HG02798 (cell line): ENCODE measurements at regions not wholly inside any gene's neighbourhood (a gene's known extent, or its start where the extent isn't known, plus 50 kb on each side); places are given as distances from the start of the nearest gene placed in this dataset.
"Not testable (repeated sequence)": the region's sequence is repeated elsewhere in the genome, so short reads cannot be mapped to it uniquely, and the experiment has no call there.

Source experiments
- ATAC-seq: cut with Tn5 transposase; IDR thresholded peaks from one replicate; pipeline ENCODE4 v1.9.1; 2021; ENCODE audit warnings: mild to moderate bottlenecking; ENCODE audit not compliant: unreplicated experiment, poor library complexity

DNA sequence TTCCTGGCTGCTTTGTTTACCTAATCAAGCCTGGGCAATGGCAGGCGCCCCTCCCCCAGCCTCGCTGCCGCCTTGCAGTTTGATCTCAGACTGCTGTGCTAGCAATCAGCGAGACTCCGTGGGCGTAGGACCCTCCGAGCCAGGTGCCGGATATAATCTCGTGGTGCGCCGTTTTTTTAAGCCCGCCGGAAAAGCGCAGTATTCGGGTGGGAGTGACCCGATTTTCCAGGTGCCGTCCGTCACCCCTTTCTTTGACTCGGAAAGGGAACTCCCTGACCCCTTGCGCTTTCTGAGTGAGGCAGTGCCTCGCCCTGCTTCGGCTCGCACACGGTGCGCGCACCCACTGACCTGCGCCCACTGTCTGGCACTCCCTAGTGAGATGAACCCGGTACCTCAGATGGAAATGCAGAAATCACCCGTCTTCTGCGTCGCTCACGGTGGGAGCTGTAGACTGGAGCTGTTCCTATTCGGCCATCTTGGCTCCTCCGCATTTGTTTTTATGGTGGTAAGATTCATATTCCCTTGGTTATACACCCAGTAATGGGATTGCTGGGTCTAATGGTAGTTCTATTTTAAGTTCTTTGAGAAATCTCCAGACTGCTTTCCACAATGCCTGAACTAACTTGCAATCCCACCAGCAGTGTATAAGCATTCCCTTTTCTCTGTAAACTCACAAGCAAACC is 652.1 kb upstream of the LRFN5 start:
- ATAC-seq = not testable (repeated sequence)

DNA sequence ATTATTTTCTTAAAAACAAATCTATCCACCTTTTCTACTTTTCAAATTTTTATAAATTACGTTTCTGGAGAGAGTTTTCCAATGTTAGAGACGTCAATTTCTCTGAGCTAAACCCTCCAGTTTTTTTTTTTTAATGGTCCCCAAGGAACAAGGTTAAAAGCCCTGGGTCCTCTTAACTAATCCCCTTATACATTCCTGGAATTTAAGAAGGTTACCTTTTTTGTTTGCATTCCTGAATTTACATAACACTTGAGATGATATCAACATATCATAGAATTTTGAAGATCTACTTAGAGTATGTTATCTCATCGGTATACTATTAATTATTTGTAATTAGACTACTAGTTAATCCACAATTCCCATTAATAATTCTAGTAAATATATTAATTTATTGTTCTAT is 662.2 kb upstream of the LRFN5 start:
- no peak for ATAC-seq

DNA sequence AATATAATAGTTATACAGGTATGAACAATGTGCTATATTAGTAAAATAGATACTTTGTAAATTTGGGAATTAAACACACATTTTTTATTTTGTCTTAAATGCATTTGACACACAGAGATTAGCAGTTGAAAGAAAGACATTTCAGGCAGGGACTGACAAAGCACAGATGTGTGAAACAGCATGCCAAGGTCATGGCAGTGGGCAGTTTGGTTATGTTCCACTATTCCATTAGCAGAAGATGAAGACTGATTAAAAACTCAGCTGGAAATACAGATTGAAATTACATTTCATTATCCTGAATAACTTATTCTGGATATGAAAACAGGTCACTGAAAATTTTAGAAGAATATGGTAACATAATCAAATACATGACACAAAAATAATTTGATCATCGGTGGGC is 669.8 kb upstream of the LRFN5 start:
- ATAC-seq = no peak

DNA sequence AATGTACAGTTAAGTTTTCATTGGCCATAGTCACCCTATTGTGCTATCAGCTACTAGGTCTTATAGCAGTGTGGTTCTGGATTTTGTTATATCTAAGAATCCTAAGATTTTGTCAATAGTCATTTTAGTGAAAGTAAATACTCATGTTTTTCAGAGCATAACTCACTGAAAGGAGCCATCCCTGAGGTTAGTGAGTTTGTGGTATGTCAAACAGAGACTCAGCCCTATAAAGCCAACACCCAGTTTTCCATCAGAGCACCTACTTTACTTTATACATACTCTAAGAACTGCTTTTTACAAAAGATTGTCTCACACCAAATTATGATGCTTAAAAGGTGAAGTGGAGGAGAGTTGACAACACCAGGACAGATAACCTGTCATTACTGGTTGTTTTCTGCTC is 686.3 kb upstream of the LRFN5 start:
- no peak for ATAC-seq

DNA sequence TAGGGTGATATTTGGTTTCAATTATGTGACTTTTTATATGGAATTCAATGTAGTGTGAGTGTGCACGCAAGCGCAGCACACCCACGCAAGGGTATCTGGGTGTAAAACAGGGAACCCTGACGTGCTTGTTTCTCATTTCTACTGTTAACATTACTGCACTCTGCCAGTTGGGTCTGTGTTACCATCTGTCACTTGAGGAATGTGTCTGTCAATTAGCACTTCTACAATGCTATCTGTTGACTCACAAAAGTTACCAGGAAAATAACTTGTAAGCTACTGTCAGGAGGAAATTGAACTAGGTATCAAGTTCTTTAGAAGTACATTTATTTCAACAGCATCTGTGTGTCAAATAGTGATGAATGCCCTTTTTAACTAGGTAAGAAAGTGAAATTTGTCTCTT is 695.5 kb upstream of the LRFN5 start:
- no peak for ATAC-seq

DNA sequence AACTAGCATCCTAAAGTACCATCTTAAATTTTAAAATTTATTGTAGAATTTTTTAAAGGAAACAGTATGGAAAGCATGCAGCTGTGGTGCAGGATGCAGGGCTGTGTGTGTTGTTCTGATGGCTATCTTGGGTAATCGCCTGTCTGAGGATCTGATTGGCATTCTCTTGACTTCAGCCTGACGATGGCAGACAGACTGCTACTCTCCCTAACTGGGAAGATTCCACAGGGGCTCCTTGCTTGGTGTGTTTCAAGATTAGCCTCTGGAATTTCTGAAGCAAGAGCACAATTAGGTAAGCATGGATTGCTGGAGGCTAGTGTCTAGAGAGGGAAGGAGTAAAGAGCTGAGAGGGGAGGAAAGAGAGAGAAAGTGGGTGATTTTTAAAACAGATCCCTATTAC is 696.8 kb upstream of the LRFN5 start:
- ATAC-seq = no peak

DNA sequence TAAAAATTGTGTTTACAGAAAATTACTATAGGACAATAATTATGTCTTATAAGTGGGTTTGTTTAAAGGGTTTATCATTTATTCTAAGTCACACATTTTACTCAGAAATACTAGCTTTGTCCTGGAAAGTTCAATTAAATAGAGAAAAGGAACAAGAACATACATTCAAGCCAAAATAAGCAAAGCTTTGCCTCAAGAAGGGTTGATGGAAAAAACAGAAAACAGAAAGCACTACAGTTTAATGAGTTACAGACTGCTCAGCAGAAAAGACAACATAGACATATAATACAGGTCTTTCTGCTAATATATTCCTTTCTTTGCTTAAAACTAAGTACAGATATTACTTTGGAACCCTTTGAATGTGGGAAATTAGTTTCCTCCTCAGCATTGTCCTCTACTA is 703.0 kb upstream of the LRFN5 start:
- ATAC-seq = no peak

DNA sequence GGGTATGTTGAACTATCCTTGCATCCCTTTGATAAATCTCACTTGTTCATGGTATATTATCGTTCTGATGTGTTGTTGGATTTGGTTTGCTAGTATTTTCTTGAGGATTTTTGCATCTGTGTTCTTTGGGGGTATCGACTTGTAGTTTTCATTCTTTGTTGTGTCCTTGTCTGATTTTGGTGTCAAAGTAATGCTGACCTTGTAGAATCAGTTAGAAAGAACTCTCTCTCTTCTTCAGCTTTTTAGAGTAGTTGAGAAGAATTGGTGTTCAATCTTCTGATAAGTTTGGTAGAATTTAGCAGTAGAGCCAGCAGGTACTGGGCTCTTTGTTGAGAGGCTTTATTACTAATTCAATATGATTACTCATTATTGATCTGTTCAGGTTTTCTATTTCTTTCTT is 707.2 kb upstream of the LRFN5 start:
- no peak for ATAC-seq

DNA sequence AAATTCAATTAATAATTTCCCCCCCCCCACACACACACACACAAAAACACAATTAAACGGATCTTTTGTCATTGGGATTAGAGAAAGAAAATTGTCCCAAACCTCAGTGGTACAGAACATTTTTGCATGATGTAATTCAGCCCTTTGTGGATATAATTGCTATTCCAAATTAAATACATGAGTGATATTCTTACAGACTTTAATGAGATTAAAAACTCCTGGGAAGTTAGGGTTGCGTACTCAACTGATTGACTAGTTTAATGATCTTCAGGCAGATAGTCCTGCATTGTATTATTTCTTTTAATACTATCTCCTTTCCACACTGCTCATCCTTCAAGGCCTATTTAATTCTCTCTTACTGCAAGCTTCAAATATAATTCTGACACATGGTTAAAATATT is 711.8 kb upstream of the LRFN5 start:
- ATAC-seq = no peak

DNA sequence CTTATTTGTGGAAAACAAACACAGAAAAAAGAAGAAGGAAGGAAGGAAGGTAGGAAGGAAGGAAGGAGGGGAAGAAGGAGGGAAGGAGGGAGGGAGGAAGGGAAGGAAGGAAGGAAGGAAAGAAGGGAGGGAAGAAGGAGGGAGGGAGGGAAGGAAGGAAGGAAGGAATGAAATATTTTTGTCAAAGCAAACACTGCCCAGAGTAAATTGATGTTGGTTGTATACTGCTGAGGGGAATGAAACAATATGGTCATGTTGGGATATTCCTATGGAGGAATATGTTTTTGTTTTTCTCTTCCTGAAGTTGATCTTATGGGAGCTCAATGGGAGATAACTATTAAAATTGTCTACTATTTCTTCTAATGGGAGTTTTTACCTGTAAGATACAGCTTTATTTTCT is 717.5 kb upstream of the LRFN5 start:
- ATAC-seq = no peak

DNA sequence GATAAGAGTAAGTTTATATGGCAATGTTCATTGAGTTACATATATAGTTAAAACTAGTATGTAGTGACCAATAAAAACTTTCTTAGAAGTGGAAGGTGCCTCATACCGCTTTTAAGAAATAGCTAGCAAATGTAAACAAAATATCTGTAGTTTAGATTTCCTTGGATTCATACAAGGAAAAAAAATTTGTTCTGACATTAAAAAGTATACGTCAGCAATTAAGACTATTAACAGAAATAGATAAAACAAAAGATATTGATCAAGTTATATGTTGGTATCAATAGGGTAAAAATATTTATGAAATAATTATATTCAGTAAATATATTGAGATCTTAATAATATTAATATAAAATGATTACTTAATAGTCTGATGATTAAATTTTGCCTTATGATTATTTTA is 718.8 kb upstream of the LRFN5 start:
- no peak for ATAC-seq

DNA sequence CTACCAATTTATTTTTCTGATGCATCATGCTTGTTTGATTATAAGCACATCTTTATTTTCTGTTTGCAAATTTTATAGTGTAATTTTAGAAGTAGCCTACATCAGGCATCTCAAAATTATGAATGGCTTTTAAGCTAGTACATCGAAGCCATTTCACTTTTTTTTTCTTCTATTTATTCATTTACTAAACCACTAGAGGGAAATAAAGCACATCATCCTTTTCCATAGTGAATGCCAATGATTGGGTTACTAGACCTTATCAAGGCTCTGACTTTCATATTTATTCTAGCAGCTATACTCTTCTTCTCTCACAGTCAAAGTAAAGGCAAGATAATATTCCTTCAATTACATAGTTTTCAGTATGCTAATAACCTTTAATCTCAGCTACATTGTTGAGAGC is 736.4 kb upstream of the LRFN5 start:
- ATAC-seq = no peak

DNA sequence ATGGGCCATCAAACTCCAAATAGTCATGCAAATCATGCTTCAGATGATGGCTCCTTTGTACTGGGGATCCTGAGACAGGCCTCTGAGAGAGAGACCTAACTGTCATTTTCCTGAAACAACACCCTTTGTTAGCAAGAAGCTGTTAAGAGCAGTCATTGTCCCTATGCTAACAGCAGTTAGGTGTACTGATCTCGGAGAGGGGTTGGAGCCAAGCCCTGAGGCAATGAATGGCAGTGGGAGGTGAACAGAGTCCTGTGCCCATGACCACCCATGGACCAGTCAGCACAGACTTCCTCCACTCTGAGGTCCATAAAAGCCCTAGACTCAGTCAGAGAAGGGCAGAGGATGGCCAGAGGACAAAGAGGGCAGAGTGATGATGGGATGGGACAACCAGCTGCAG is 747.6 kb upstream of the LRFN5 start:
- no peak for ATAC-seq

DNA sequence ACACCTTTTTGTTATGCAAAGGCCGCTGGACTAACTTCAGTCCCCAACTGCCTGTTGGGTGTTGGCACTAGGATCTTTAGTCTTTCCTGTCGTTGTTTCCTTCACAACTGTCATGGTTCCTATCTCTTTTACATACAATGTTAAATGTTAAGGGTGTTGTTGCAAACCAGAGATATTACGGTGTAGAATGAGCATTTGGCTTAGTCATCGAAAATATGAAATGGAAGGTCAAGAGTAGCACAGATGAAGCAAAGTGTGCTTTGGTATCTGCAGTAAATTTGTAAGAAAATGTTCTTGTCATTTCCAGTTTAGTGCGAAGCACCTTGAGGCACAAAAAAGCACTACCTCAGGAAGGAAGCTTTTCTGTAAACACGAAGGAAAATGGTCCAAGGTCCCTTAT is 751.3 kb upstream of the LRFN5 start:
- ATAC-seq = no peak

DNA sequence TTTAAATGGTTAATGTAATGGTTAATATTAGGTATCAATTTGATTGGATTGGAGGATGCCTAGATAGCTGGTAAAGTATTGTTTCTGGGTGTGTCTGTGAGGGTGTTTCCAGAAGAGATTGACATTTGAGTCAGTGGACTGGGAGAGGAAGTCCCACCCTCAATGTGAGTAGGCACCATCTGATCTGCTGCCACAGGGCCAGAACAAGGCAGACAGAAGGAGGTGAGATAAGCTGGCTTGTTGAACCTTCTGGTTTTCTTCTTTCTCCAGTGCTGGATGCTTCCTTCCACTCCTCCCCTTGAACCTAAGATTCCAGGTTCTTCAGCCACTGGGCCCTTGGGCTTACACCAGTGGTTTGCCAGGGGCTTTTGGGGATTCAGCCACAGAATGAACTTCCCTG is 756.5 kb upstream of the LRFN5 start:
- no peak for ATAC-seq

DNA sequence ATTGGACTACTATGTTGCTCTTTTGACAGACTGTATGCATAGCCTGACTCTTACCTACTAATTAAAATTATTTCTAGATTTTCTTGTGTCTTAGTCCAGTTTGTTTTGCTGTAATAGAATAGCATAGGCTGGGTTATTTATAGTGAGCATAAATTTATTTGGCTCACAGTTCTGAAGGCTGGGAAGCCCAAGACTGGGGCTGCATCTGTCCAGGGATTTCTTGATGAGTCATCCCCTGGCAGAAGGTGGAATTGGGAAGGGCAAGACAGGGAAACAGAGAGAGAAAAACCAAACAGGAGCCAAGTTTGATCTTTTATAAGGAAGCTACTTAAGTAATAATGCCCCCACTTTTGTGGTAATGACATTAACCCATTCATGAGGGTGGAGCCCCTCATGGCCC is 759.2 kb upstream of the LRFN5 start:
- no peak for ATAC-seq

DNA sequence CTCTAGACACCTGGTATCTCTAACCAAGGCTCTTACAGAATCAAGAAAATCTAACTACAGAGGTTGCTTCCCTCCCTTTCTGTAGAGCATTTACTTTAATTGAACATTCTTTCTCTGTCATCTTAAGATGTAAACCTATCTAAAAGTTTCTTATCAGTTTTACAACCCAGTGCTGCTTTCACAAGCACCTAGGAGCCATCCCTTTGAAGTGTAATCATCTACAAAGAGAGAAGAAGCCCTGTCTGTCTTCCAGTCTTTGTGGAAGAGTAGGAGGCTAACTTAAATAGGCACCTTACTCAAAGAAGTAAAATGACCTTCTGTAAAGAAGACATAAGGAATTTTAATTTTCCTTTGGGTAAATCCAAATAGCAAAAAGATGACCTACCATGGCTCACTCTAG is 763.9 kb upstream of the LRFN5 start:
- no peak for ATAC-seq

DNA sequence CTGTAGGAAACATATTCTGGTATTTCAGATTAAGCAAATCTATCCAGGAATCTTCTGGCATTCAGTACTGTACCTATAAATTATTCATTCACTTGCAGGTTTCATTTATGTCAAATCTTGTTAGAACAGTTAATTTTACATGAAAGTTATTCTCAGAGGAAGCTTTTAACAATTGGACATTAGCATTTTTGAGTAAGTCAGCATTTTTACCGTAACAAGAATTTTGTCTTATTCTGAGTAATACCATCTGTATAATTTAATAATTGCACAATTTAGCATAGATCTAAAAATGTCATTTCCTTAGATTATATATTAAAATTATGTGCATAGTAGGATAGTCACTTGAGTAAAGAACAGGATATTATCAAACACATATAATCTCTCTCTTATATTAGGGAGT is 764.8 kb upstream of the LRFN5 start:
- no peak for ATAC-seq

DNA sequence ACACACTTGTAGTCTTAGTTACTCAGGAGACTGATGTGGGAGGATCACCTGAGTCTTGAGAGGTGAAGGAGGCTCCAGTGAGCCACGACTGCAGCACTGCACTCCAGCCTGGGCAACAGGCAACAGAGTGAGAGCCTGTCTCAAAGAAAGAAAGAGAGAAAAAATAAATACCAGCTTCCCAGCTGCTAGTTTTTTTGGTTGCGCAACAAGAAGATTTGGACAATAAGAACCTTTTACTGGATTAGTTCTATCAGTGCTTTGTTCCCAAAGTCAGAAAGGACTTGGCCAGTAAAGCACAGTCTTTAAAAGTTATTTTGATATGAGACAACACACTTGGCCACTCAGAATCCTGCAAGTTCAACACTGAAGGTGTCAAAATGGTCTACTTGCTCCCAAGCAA is 768.1 kb upstream of the LRFN5 start:
- no peak for ATAC-seq

DNA sequence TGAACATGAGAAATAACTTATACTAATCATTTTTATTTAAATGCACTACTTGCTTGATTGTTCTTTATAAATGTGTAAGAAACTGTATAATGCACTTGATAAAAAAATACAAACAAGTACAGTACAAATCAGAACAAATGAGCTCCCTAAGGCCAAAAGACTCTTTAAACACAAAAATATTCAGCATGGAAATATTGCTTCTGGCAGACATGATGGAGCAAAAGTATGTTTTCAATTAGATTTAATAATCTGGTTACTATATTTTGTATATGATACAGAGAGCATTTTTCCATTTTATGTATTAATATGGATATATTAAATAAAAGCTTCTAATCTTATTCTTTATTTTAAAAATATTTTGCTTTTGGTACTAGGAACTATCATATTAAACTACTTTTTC is 800.2 kb upstream of the LRFN5 start:
- no peak for ATAC-seq

DNA sequence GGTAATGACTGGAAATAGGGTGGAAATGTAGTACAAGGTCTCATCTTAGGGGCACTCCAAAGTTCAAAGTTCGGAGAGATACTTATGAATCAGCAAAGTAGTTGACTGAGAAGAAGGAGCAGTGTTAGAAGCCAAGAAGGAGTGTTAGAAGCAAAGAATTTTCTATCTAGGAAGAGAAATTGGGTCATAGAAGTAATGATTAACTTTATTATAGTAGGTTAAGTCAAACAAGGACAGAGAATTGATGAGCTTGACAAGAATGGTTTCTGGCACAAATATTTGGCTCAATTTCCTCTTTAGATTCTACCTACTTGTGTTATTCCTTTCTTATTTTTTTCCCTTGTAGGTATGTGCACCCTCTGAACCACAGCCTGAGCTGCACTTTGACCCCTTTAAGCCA is 810.5 kb upstream of the LRFN5 start:
- no peak for ATAC-seq

DNA sequence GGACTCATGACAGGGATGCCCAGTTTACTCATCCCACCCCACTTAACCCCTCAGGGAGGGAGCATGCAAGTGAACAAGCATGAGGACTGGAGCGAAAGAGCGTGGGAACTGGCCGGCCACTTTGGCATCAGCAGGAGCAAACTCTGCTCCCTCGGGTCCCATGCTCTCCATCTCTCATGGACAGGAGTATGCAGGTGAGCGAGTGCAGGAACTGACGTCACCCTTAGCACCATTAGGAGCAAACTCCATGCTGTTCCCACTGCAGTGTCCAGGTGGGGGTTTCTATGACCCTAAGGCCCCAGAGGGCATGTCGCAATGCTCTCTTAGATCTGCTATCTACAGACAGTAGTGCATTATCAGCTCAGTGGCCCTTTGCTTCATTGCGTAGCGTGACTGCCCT is 821.8 kb upstream of the LRFN5 start:
- no peak for ATAC-seq

DNA sequence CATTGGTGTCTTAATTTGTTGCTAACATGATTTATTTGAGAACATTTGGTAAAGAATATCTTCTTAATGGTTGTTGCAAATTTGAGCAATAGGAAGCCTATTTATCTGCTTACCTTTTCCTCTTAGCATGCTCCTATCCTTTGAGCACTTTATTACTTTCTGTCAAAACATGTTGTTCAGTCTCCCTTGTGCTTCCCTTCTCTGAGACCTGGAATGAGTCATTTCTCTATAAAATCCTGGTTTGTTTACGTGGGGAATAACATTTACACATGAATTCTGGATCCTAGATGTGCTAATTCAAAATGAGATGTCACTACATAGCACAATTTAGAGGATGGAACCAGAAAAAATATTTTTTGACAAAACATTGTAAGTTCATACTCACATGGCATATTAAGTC is 844.0 kb upstream of the LRFN5 start:
- no peak for ATAC-seq
